Inflammatory macrophage (primary cell): ENCODE measurements at regions not wholly inside any gene's neighbourhood (a gene's known extent, or its start where the extent isn't known, plus 50 kb on each side); places are given as distances from the start of the nearest gene placed in this dataset.

ENCODE experiments used
- DNase-seq, 2 donors: peaks; one replicate each; pipeline ENCODE4 v3.0.0-alpha.2; 2020 to 2022

DNA sequence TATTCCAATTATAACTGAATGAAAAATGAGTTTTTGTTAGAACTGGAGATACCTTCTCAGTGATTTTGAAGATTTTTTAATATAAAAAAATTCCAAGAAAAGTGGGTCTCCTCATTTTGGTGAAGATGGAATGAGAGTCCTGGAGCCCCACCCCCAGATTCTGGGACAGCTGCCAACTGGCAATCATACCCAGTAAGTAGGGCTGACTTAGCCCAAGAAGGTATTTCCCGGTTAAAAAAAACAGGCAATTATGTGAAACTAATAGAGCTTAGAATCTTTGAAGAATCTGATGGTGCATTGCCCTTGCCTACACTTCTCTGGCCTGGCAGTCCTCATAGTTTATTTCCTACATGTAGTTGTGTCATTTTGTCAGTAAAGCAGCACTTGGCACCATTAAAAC is 52.8 kb upstream of the VWDE start:
- no peak for DNase-seq

DNA sequence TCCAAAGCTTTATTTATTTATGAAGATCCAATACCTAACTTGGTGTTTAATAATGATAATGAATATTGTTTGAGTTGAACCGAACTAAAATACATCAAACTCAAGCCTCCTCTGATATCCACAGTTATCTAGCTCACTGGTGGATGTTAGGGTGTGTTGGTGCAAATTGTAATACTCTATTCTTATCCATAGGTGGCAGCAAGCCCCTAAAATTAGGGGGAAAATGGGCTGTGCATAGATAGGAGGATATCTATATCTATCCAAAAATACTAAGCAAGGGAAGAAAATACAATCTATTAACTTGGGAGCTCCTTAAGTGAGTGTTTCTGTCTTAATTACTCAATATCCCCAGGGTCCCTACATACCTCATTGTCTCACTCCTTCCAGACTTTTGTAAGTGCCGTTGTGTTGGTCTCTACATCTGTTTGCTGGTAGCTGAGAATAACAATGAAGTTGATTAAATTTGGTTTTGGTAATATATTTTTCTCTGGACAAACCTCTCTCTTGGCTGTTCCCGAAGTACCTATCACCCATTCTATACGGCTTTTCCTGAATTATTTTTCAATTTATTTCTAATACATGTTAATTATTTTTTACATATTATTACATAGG is 55.0 kb upstream of the VWDE start:
- peak; percentile 26 to 37 for DNase-seq

DNA sequence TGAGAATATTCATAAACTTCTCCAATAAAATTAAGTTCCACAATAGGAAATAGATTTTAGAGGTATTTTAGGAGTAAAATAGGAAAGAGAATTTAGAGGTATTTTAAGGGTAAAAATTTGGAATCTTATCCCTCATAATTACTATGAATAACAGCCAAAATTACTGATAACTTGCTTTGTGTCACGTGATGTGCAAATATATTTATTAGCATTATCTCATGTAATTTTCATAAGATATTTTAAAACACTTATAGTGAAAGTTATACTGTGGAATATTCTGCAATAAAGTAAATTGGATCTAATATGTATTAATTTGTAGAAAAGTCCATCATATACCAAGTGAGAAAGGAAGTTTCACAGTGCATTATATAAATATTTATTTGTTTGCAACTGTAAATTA is 64.2 kb upstream of the VWDE start:
- no peak for DNase-seq

DNA sequence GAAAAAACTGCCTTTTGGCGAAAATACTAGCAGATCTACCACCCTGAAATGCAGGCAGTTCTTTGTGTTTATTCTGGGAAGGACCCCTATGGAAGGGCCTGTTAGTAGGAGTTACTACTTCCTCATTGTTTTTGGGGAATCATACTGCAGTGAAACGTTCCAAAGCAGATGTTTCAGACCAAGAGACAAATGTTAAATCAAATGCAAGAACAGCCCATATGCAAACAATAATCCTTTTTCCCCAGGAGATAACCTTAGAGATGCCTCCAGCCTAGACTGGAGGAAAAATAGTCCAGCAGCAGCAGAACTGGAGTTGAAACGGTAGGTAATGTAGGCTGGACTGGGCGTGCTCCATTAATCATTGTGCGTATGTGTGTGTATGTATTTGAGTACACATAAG is 65.9 kb upstream of the VWDE start:
- DNase-seq: no peak

DNA sequence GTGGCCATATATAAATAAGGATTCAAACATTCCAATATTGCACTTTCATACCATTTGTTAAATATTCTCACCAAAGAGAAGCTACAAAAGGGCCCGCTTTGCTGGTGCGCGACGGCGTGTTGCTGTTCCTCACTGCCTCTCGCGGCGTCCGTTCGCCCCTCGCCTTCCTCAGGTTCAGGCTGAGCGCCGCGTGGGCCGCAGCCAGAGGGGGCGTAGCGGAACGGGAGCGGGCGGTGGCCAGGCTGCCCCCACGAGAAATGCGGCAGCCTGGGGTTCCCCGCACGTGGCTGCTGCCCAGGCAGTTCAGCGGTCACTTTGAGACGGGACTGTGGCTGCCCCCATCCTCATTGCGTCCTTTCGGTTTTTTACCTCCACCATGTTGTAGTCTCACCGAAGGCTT is 67.3 kb upstream of the VWDE start:
- no peak for DNase-seq

DNA sequence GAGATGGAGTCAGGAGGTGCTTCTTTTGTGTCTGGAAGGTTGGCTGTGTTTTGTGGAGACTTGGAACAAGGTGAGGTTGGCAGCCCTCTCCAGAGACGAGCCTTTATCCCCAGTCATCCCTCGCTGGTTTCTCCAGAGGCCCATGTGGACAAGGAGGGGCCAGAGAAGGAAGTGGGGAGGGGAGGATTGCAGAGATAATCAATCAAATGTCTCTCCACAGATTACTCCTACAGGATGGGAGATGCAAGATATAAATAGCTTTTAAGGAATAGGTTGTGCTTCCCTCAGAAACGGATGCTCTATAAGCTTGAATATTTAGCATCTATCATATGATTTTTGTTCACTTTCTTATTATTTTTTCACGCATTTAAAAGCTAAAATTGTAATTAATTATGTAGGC is 70.4 kb upstream of the VWDE start:
- DNase-seq: no peak

DNA sequence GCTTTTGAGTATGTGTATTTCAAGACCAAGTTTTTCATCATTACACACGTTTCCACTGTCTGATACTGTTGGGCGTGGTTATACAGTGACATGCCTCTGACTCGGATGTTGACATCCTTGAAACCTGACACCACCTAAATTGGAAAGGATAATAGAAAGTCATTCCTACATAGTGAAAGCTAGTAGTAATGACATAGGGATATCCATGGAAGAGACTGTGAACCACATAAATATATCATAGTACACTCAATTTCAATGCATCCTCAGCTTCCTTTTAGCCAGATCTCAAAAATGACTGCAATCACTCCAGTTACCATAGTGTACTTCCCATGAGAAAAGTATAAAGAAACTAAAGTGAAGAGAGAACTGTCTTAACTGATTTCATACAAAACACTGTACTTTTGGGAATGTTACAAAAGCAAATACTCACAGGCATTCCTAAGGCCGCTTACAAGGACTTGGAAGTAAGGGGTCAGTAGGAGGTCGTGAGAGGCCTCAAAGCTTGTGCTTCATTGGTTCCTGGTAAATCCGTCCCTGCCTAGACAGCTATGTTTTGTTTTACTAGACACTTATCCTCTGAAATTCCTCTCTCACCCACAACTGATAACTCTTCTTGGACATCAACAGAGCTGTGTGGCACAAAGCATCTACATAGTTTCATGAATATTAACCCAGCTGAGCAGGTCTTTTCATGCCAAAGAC is 71.8 kb upstream of the VWDE start:
- no peak for DNase-seq

DNA sequence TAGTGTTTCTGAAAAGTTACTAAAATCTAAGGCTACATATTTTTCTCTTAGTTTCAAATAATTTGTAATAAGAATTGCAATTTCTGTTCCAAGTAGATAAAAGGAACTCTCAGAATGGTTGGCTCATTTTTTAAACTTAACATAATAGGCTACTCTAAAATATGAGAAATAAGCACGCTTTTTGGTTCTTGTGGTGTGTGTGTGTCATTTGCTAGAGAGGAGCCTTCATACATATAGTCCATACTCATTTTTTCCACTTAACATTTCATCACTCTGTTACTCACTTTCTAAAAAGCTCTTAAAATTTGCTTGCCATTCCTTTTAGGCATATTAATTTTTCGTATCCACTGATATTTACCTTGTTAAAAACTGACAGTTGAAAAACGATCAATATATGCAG is 74.0 kb upstream of the VWDE start:
- no peak for DNase-seq

DNA sequence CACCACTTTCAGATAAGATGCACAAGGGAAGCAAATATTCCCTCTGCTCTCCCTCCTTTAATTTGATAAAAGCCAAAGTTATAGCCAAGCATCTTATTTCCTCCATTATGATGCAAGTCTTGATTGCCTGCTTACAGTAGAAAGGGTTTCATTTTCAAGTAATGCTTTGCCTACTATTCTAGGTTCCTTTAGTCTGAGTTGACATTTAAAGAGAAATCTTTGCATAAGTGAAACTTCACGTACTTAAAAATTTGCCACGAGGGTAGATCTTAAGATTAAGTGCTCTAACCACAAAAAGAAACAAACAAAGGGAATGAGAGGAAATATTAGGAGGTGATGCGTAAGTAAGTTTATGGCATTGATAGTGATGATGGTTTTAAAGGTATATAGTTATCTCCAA is 78.1 kb upstream of the VWDE start:
- no peak for DNase-seq

DNA sequence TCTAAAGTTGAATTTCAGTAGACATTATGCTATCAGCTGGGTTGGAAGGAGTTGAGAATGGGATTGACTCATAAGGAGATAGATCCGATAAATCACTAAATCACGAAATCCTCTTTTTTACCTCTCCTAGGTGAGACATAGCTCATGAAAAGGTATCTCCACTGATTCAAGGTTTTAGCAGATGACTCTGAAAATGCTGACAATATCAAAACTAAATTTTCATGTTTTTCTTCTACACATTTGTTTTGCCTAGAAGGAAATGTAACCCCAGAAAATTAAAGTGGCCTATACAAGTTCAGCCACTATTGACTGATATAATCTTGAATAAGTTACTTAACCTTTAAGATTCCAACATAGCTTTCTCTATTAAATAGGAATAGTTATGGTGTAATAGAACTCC is 82.2 kb upstream of the VWDE start:
- DNase-seq: no peak

DNA sequence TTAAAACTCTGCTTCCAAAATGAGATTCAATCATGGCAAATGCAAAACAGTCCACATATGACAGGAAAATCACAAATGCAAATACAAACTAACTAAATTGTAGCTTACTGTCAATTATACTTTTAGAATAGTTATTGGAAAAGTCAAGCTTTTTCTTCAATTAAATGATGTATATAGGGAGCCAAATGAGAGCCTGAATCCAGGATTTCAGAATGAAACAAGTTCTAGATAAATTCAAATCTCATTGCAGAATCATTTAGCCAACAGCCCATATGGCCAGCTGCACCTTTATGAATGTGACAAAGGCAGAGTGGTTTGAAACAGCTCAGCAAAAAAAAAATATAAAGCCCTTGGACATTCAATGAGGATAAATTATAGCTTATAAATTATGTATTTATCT is 82.2 kb upstream of the SCIN start:
- no peak for DNase-seq

DNA sequence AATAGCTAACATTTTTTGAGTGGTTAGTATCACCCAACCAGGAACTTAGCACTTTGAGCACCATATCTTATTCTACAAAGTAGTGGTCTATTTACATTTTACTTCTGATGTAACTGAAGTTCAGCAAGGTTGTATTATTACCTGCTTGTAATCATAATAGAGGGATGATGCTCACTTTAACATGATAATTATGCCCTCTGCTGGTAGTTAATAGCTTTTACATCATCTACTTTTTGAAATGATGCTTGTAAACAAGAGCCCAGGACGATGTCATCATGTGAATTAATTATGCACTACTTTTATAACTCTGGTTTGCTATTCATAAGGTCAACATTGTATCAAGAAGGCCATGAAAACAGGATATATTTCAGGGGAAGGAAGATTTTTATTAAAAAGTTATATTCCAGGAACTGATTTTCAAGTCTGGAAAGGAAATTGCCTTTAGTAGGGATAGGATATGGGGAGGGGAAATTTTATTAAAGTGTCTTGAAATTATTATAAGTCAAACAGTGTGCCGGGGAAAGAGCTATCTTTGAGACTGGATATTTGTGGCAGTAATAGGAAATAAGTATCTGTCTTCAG is 80.3 kb upstream of the SCIN start:
- peak in 1 of 2 donors; percentile 24 for DNase-seq

DNA sequence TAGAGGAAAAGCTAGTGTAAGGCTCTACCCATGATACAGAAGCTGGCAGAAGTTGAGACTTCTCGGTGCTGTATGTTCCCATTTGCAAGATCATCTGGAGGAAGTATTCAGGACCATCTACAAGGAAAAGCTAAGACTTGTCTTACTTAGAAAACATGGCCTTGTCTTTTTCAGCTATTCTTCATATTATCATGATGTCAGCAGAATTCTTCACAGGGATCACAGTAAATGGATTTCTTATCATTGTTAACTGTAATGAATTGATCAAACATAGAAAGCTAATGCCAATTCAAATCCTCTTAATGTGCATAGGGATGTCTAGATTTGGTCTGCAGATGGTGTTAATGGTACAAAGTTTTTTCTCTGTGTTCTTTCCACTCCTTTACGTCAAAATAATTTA is 79.6 kb upstream of the SCIN start:
- no peak for DNase-seq

DNA sequence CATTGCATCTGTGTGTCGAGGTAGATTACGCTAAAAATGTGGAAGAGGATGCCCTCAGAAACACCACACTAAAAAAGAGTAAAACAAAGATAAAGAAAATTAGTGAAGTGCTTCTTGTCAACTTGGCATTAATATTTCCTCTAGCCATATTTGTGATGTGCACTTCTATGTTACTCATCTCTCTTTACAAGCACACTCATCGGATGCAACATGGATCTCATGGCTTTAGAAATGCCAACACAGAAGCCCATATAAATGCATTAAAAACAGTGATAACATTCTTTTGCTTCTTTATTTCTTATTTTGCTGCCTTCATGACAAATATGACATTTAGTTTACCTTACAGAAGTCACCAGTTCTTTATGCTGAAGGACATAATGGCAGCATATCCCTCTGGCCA is 79.0 kb upstream of the SCIN start:
- no peak for DNase-seq

DNA sequence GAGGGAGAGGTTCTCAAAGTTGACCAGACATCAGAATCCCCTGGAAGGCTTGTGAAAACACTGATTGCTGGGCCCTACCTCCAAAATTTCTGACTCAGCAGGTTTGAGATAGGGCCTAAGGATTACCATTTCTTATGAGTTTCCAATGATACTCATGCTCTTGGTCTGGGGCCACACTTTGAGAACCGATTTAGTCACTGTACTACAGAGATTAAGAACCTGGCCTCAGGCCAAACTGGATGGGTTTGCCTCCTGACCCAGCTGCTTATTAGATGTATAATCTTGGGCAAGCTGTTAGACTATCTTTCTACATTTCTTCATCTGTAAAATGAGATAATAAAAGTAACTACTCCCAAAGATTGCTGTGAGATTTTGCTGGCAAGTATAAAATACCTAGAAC is 77.1 kb upstream of the SCIN start:
- DNase-seq: no peak

DNA sequence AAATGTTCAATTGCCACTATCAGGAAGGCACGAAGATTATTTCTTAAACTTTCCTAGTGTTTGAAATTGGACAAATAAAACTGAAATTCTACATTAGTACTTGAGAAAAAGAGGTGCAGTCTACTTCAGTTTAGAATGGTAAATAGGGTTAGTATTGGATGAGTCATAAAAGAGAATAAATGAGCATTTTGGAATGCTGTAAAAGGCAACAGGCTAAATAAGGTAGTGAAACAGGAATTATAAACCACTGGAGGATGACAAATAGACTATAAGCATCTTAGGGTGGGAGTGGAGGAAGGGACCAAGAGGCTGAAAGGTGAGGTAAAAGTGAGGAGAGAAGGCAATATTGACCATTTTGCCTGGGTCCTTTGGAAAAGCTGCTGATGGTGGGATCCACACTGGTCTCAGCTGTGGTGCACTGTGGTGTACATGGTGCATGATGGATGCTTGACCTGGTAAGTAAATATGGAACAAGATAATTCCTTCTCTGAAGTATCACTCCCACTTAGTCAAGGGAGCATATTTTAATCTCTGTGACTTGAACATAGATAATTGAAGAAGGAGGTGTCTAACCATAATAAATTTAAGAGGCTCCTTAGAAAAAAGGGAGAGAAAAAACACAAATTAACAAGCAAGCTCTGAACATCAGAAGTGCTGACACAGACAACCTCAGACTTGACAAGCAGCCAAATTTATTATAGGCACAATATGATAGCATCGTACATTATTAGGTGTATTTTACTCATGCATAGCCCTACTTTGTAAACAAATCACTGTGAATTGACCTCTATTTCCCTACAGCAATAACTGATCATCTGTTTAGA is 76.4 kb upstream of the SCIN start:
- no peak for DNase-seq

DNA sequence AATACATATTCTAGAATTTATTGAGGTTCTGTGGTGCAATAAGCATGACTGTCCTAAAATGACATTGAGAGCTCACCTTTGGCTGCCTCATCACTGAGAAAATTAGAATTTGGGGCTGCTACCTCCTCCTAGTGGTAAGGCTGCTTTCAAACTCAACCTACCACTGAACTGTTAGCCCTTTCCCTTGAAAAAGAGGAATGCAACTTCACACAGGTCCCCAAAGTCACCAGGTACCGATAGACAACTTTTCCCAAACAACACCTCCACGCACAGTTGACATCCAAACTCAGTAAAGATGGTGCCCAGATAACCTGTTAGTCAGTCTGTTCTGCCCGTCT is 75.9 kb upstream of the SCIN start:
- no peak for DNase-seq

DNA sequence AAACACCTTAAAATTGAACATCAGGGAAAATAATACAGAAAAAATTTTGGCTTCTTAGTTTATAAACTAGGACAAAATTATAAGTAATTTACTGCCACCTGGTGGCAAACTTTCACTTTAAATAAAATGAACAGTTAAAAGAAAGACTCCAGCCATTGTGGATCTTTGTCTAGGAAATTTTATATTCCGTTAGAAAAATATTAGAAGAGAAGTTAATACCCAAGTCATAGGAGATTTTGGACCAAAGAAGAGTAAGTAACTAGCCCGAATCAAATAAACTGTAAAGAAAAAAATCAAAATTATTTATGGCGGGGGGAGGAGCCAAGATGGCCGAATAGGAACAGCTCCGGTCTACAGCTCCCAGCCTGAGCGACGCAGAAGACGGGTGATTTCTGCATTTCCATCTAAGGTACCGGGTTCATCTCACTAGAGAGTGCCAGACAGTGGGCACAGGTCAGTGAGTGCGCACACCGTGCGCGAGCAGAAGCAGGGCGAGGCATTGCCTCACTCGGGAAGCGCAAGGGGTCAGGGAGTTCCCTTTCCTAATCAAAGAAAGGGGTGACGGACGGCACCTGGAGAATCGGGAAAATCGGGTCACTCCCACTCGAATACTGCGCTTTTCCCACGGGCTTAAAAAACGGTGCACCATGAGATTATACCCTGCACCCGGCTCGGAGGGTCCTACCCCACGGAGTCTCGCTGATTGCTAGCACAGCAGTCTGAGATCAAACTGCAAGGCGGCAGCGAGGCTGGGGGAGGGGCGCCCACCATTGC is 73.4 kb upstream of the SCIN start:
- peak in 1 of 2 donors; percentile 49 for DNase-seq

DNA sequence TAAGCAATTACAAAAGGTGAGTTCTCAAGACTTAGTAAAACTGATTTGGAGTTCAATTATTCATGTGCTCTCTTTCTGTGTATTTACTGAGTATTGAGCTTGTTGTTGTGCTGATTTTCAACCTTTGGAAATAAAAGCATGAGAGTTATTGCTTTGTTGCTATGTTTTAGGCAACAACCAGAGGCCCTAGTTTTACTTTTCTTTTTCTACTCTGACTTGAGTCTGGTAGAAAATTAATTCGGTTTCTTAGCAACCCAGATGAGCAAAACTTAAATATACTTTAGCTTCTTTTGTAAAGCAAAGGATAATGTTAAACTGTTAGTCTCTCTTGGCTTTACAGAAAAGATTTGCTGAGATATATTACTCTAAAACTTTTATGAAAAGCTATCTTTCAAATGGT is 66.4 kb upstream of the SCIN start:
- no peak for DNase-seq

DNA sequence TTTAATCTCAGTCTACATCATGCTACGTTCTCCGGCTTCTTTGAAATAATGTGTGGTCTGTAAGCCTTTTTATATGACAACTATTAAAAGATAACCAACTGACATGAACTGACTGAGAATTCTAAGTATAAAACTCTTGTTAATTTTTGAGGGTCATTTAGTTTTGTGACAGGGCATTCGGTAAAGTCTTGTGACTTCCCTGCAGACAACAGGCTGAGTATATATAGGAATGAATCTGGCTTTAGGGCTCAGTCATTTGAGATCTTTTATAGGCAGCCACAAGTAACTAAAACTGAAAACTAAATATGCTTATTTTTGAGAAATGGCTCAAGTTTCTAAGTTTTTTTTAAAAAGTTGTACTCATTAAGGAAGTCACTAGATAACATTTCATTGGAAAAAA is 62.5 kb upstream of the SCIN start:
- DNase-seq: no peak

DNA sequence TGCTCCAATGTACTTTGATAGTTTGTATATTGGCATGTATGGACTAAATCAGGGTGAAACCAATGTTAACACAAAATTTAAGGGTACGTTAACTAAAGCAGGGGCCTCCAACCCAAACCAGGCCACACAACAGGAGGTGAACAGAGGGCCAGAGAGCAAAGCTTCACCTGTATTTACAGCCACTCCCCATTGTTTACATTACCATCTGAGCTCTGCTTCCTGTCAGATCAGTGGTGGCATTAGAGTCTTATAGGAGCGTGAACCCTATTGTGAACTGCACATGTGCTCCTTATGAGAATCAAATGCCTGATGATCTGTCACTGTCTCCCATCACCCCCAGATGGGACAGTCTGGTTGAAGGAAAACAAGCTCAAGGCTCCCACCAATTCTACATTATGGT is 62.0 kb upstream of the SCIN start:
- DNase-seq: no peak

DNA sequence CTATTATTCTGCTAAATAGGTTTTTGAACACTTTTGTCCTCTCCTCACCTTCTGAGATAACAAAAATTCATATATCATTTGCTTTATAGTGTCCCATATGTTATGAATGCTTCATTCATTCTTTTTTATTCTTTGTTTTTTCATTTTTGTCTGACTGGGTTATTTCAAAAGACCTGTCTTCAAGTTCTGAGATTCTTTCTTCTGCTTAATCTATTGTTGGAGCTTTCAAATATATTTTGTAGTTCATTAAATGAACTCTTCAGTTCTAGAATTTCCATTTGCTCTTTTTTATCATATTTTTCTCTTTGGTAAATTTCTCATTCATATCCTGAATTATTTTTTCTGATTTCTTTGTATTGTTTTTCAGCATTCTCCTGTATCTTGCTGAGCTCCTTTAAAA is 53.1 kb upstream of the SCIN start:
- no peak for DNase-seq
